GM23248 (cell line): ENCODE measurements at regions not wholly inside any gene's neighbourhood (a gene's known extent, or its start where the extent isn't known, plus 50 kb on each side); places are given as distances from the start of the nearest gene placed in this dataset.
A peak's percentile ranks its signal among the peaks of the same experiment; 100 is the strongest.

Source experiments
- DNase-seq: peaks from one replicate; pipeline ENCODE4 v3.0.0-alpha.2; 2015
- H2AFZ ChIP-seq: fragments of 200-600 bp; sonication (generic); 2 replicates; pipeline ENCODE4 v1.6.1; 2016; ENCODE audit warnings: antibody characterized with exemption
- H3F3A ChIP-seq: fragments of 200-600 bp; sonication (generic); 2 replicates; pipeline ENCODE4 v1.6.1; 2016; ENCODE audit warnings: mild to moderate bottlenecking, antibody characterized with exemption, mixed run types; ENCODE audit not compliant: insufficient read depth
- H3K27ac ChIP-seq: fragments of 200-600 bp; sonication (generic); 2 replicates; pipeline ENCODE4 v1.5.1; 2016; ENCODE audit warnings: mild to moderate bottlenecking
- H3K27me3 ChIP-seq: fragments of 200-600 bp; sonication (generic); replicated peaks from 2 replicates; pipeline ENCODE4 v1.6.1; 2016; ENCODE audit warnings: mild to moderate bottlenecking; ENCODE audit not compliant: insufficient read depth
- H3K36me3 ChIP-seq: fragments of 200-600 bp; sonication (generic); 2 replicates; pipeline ENCODE4 v1.6.1; 2016; ENCODE audit warnings: low read depth, mild to moderate bottlenecking
- H3K4me1 ChIP-seq: fragments of 200-600 bp; sonication (generic); 2 replicates; pipeline ENCODE4 v1.6.1; 2016; ENCODE audit warnings: mild to moderate bottlenecking; ENCODE audit not compliant: insufficient read depth
- H3K4me2 ChIP-seq: fragments of 200-600 bp; sonication (generic); one replicate; pipeline ENCODE4 v1.6.1; 2016; ENCODE audit warnings: mild to moderate bottlenecking; ENCODE audit not compliant: unreplicated experiment
- H3K4me3 ChIP-seq: fragments of 200-600 bp; sonication (generic); 2 replicates; pipeline ENCODE4 v1.5.1; 2016; ENCODE audit warnings: mild to moderate bottlenecking
- H3K79me2 ChIP-seq: fragments of 200-600 bp; sonication (generic); 2 replicates; pipeline ENCODE4 v1.6.1; 2016; ENCODE audit warnings: mild to moderate bottlenecking; ENCODE audit not compliant: insufficient read depth
- H3K9ac ChIP-seq: fragments of 200-600 bp; sonication (generic); 2 replicates; pipeline ENCODE4 v1.6.1; 2016; ENCODE audit warnings: mild to moderate bottlenecking
- H3K9me2 ChIP-seq: fragments of 200-600 bp; sonication (generic); 2 replicates; pipeline ENCODE4 v1.6.1; 2016; ENCODE audit warnings: mixed run types, mild to moderate bottlenecking, moderate library complexity; ENCODE audit not compliant: insufficient read depth
- H3K9me3 ChIP-seq: fragments of 200-600 bp; sonication (generic); one replicate; pipeline ENCODE4 v1.6.1; 2017; ENCODE audit warnings: low read depth
- H4K20me1 ChIP-seq: fragments of 200-600 bp; sonication (generic); 2 replicates; pipeline ENCODE4 v1.6.0; 2016; ENCODE audit not compliant: insufficient read depth
- EZH2 ChIP-seq: fragments of 200-600 bp; sonication (generic); IDR thresholded peaks from 2 replicates; pipeline ENCODE4 v1.6.1; 2018; ENCODE audit warnings: antibody characterized with exemption, mild to moderate bottlenecking; ENCODE audit not compliant: insufficient read depth, poor library complexity, severe bottlenecking
- EZH2phosphoT487 ChIP-seq: fragments of 200-600 bp; sonication (generic); IDR thresholded peaks from 2 replicates; pipeline ENCODE4 v1.6.1; 2018; ENCODE audit warnings: antibody characterized with exemption, moderate library complexity, mild to moderate bottlenecking, low read depth; ENCODE audit not compliant: insufficient read depth
- WGBS, 2 experiments: methylation state at CpG; one replicate each; pipeline ENCODE4 v1.1.6; 2015 to 2017; ENCODE audit warnings: low lambda C conversion rate in 2 of 2, low coverage in 1 of 2; ENCODE audit errors: missing lambda C conversion rate in 2 of 2; 5-methylcytosine and 5-hydroxymethylcytosine counted together
- in situ Hi-C: fragments of 300-500 bp; cut with MboI; formaldehyde crosslinking; loops from 2 replicates; pipeline ENCODE4 v1.15.0; 2020

DNA sequence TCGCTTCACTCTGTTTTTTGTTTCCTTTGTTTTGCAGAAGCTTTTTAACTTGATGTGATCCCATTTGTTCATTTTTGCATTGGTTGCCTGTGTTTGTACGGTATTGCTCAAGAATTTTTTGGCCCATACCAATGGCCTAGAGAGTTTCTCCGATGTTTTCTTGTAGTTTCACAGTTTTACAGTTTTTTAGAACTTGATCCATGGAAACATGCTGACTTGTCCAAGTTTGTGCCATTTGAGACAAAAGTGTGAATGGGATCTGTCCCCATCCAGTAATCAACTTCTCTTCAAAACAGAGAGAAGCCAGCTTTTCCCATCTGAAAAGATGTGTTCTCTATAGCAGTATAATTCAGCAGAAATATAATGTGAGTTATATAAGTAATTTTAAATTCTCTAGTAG lies 266.5 kb upstream of the LRTM1 start:
- H3K4me1 ChIP-seq = peaks cover 48% of the 10 kb centered on the region
- no peaks in the 10 kb centered on the region for H3K36me3 ChIP-seq
- no peak overlapping the region for H2AFZ ChIP-seq
- H3K9me3 ChIP-seq = no peaks in the 10 kb centered on the region
- H3K4me2 ChIP-seq = no peak overlapping the region
- H3F3A ChIP-seq = peaks cover 40% of the 10 kb centered on the region
- no peak for DNase-seq
- in situ Hi-C loops = no loop called here
- H4K20me1 ChIP-seq = no peaks in the 10 kb centered on the region
- no peaks in the 10 kb centered on the region for H3K79me2 ChIP-seq
- H3K27me3 ChIP-seq = no peaks in the 10 kb centered on the region
- H3K9ac ChIP-seq = no peak overlapping the region
- 57 to 58% methylated on average over 3 of the region's 3 CpGs for WGBS, 2 experiments
- TF ChIP-seq EZH2phosphoT487 (no peak), EZH2 (no peak)
- no peak overlapping the region for H3K27ac ChIP-seq
- no peaks in the 10 kb centered on the region for H3K9me2 ChIP-seq
- H3K4me3 ChIP-seq = no peak overlapping the region

DNA sequence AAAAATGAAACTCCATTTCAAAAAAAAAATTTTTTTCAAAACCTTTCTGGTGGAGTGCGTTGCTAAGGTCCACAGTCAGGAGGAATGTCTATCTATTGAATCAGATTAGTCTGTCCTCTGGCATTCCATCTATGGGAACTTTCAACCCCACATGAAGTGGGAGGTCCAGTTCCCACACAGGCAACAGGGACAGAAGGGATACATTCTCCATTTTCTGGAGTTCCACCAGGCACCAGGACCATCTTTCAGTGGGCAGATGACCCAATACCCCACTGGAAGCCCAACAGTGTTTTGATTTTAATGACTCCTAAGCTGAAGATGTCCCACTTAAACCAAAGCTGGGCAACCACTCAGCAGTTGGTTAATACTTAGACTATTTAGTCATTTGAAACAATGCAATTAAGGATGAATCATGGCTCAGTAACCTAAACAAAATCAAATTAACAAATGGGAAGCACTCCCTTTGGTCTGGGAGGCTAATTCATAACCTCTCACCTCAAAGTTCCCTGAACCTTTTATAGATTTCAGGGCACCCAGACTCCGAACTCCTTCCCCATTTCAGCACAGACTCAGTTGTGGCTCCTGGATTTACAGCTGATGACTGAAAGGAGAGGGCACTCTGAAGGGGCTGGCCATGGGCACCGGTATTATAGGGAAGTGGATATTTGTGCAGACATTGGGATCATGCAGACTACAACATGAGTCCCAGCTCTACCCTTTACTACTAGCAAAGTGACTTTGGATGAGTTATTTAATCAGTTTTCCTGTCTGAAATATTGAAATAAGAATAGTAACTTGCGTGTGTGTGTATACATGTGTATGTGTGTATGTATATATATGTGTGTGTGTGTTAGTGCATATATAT lies 264.3 kb upstream of the LRTM1 start:
- Histone ChIP-seq H3K27me3 (no peaks in the 10 kb centered on the region), H2AFZ (no peak overlapping the region; the same call in 1 of the 2 replicates), H3K27ac (peak overlapping the region; percentile 92), H4K20me1 (no peaks in the 10 kb centered on the region), H3K4me2 (peak overlapping the region; percentile 26), H3K4me1 (peaks cover 38% of the 10 kb centered on the region), H3K9ac (peak overlapping the region; percentile 64), H3K9me3 (no peaks in the 10 kb centered on the region), H3K79me2 (no peaks in the 10 kb centered on the region), H3K36me3 (no peaks in the 10 kb centered on the region), H3K9me2 (no peaks in the 10 kb centered on the region), H3K4me3 (no peak overlapping the region), H3F3A (peaks cover 28% of the 10 kb centered on the region)
- peak; percentile 96 for DNase-seq
- in situ Hi-C loops = no loop called here
- TF ChIP-seq EZH2phosphoT487 = peak; percentile 94
- TF ChIP-seq EZH2 = no peak
- 36 to 40% methylated on average over 4 of the region's 4 CpGs for WGBS, 2 experiments

DNA sequence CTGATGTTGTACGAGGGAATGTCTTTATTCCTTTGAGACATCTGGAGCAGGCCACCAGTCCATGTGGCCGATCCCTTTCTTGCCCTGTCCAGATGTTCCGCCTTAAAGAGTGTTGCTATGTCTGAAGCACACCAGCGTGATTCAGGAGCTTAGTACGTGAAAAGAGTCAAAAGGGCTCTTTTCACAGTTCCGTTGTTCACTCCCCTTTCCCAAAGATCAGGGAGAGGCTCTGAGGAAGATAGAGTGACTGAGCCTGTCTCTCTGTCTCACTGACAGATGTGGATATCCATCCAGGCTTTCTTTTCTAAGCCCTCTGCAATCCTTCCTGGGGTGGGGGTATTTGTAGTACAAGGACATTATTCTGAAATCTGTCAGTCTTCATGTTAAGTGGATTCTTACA lies 262.5 kb upstream of the LRTM1 start:
- 11% methylated on average over 6 of the region's 6 CpGs for WGBS, 2 experiments
- Histone ChIP-seq H3K4me2 (peak overlapping the region; percentile 35), H3K9me2 (no peaks in the 10 kb centered on the region), H3K79me2 (no peaks in the 10 kb centered on the region), H3K9ac (peak overlapping the region; percentile 64), H2AFZ (no peak overlapping the region), H3K4me3 (no peak overlapping the region), H3K27me3 (no peaks in the 10 kb centered on the region), H3K9me3 (no peaks in the 10 kb centered on the region), H3F3A (peaks cover 38% of the 10 kb centered on the region), H4K20me1 (no peaks in the 10 kb centered on the region), H3K4me1 (peaks cover 41% of the 10 kb centered on the region), H3K36me3 (no peaks in the 10 kb centered on the region), H3K27ac (peak overlapping the region; percentile 92)
- in situ Hi-C loops = no loop called here
- TF ChIP-seq EZH2phosphoT487 (no peak), EZH2 (no peak)
- DNase-seq = peak; percentile 89

DNA sequence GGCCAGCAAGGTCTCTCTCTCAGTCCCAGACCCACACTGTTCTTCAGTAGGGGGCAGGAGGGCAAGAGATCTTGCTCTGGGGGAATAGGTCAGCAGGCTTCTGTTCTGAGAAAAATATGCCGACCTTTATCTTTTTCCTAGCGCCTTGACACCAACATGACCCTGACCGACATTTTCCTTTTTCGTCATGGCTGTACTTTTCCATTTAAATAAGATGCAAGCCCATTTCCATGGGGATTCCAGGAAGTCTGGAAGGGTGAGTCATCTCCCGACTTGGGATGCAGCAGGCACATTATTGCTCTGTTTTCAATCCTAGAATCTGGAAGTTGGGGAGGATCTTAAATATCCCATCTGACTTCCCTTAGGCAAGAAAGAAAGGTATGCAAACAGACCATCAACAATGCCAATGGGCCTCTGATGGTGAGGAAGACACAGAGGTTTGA lies 261.5 kb upstream of the LRTM1 start:
- TF ChIP-seq EZH2 (no peak), EZH2phosphoT487 (no peak)
- Histone ChIP-seq H3F3A (peaks cover 40% of the 10 kb centered on the region), H3K27ac (peak overlapping the region; percentile 92), H3K9ac (peak overlapping the region; percentile 64; the same call in 1 of the 2 replicates), H3K4me1 (peaks cover 50% of the 10 kb centered on the region), H3K4me3 (no peak overlapping the region), H3K36me3 (no peaks in the 10 kb centered on the region), H3K4me2 (peak overlapping the region; percentile 35), H4K20me1 (no peaks in the 10 kb centered on the region), H2AFZ (no peak overlapping the region), H3K27me3 (no peaks in the 10 kb centered on the region), H3K9me2 (no peaks in the 10 kb centered on the region), H3K9me3 (no peaks in the 10 kb centered on the region), H3K79me2 (no peaks in the 10 kb centered on the region)
- in situ Hi-C loops = no loop called here
- 39 to 45% methylated on average over 5 of the region's 5 CpGs for WGBS, 2 experiments
- peak; percentile 39 for DNase-seq
